HG03432 (cell line): ENCODE measurements at regions not wholly inside any gene's neighbourhood (a gene's known extent, or its start where the extent isn't known, plus 50 kb on each side); places are given as distances from the start of the nearest gene placed in this dataset.
A peak's percentile ranks its signal among the peaks of the same experiment; 100 is the strongest.
"Not testable (repeated sequence)": the region's sequence is repeated elsewhere in the genome, so short reads cannot be mapped to it uniquely, and the experiment has no call there.

Experiments
- ATAC-seq: cut with Tn5 transposase; IDR thresholded peaks from one replicate; pipeline ENCODE4 v1.9.1; 2021; ENCODE audit warnings: mild to moderate bottlenecking, moderate library complexity; ENCODE audit not compliant: unreplicated experiment

DNA sequence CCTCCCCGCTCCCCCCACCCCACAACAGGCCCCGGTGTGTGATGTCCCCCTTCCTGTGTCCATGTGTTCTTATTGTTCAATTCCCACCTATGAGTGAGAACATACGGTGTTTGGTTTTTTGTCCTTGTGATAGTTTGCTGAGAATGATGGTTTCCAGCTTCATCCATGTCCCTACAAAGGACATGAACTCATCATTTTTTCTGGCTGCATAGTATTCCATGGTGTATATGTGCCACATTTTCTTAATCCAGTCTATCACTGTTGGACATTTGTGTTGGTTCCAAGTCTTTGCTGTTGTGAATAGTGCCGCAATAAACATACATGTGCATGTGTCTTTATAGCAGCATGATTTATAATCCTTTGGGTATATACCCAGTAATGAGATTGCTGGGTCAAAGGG lies 104.3 kb downstream of the MTPN start:
- ATAC-seq = not testable (repeated sequence)

DNA sequence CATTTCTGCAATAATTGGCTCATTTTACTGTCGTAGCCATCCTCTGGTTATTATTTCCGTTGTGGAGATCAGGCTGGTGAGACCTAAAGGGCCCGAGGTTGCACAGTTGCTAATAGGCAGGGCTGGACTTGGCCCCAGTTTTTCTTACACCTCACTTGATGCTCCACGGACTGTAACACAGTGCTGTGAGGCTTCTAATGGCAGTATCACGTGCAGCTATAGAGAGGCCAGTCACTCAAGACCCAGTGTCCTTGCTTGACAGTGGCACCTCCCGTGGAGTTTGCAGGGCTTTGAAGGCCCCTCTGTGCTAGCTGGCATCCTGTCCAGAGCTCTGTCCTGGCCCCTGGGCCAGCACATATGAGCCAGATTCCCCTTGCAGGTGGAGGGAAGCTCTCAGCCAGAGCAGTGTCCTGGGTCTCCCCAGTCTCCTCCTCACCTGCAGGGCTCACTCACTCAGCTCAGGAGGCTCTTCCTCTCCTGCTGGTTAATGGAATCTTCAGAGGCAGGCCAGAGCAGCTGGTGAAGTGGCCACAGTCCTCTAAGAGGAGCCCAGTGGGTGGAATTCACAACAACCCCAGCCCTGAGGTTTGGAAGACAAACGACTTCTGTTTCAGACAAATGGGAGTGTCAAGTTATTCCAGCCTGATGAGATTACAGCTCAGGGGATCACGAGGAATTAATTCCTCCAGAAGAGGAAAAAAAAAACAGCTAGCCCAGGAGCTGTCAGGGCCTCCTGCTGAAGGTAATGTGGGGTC lies 114.2 kb upstream of the FAM180A start:
- ATAC-seq = no peak

DNA sequence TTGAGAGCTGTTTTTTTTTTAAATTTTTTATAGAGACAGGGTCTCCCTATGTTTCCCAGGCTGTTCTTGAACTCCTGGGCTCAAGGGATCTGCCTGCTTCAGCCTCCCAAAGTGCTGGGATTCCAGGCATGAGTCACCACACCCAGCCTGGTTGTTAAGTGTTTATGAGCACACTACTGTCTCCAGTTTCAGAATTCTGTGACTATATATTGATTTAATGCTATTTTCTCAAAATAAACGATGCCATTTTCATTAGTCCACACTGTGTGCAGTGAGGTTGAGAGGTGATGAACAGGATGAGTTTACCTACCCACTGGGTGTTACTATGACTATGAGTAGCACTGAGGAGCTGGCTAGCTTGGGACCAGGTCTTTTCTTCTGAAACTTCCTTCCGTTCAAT lies 110.9 kb upstream of the FAM180A start:
- no peak for ATAC-seq

DNA sequence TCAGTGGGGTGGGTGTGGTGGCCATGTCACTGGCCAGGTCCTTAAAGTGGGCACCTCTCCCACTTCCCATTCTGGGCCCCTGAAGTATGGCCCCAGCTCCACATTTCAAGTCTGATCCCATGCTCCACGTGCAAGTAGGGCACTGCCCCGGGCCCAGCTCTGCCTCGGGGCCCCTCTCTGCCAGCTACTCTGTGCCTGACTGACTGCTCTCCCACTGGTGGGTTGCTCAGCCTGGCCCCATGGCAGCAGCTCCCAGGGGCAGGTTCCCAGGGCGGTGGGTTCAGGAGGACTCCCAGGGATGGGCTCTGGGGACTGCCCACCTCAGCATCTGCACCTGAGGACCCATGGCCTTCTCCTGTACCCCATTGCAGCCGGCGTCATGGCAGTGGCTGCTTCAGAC lies 110.2 kb upstream of the FAM180A start:
- no peak for ATAC-seq

DNA sequence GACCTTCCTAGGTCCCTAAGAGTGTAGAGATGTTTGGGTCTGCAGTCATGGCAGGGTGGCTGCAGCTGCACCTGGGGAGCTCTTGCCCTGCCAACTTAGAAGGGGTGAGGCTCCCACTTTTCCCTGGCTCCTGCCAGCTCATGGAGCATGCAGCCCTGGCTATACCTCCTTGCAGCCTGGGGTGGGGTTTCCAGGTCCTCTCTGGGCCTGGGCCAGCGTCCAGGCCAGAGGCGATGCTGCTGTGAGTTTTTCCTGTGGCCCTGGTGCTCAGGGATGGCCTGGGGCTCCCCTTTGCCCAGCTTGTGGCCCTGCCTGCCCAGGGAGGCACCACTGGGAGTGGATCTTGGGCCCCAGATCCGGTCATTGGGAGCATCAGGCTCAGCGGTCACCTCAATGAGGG lies 109.8 kb upstream of the FAM180A start:
- ATAC-seq = no peak

DNA sequence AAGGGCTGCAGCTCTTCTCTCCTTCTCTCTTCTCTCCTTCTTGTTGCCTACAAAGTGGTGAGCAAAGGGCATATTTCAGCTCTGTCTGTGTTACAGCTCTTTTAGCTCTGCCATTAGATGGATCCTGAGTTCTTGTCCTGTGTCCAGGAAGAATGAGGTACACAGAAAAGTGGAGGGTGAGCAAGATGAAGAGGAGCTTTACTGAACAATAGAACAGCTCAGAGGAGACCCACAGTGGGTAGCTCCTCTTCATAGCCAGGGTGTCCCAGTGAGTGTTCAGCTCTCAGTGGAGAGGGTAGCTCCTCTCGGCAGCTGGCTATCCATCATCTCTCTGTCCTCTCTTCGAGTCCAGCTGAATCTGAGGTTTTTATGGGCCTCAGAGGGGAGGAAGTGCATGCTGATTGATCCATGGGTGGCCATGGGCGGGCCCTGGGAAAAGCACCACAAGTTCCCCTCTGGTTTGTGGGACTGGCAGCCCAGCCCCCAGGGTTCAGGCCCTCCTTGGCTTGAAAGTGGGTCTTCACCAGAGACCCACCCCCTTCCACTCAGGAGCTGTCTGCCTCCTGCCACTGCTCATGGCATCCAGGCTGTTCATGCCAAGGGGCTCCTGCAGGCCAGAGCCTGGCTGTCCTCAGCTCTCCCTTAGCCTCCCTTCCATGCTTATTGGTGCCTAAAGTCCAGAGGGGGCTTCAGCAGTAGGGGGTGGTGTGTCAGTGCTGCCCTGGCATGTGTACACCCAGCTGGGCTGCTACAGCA lies 109.1 kb upstream of the FAM180A start:
- no peak for ATAC-seq

DNA sequence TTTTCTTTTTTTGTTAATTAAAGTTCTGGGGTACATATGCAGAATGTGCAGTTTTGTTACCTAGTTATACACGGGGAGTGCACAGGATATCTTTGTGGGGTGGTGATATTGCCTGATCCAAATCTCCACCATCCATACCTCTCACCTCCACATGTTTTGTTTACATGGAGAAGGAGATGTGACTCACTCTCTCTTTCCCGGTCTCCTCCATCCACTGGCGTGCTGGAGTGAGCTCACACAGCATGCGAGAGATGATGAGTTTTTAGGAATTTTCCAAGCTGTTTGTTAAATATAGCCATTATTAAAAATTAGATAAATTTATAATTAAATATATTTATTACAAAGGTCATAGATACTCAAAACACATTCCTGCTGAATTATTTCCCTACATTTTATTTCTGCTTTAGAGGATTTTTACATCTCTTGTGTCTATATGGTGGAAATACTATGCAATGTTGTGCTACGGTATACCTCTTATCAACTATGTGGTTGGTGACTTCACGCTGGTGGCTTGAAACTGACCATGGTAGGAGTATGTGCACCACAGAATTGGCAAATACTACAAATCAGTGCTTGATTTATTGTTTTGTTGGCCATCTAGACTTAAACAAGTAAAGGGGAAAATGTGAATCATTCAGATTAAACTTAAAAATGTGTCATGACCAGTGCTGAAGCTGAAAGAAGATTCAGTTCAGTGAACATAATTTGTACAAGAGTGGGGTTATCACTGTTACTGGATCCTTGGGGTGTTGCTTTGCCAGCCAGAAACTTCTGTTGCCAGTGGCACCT lies 107.9 kb upstream of the FAM180A start:
- no peak for ATAC-seq

DNA sequence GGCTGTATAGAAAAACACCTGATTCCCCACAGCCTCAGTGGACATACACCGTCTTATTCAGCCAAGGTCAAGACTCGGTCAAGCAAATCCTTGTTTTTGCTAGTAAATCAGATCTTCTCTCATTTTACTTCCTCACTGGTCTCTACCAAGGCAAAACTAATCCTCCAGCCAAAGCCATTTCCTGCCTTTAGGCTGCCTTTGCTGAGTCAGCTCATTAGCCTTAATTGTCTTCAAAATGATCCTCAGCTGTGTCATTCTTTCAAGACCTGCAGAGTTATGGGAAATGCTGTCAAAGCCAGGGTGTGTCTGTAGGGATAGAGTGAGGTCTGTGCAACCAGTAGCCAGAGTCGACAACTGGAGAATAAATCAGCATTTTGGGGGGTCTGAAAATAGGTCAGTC lies 107.2 kb upstream of the FAM180A start:
- no peak for ATAC-seq

DNA sequence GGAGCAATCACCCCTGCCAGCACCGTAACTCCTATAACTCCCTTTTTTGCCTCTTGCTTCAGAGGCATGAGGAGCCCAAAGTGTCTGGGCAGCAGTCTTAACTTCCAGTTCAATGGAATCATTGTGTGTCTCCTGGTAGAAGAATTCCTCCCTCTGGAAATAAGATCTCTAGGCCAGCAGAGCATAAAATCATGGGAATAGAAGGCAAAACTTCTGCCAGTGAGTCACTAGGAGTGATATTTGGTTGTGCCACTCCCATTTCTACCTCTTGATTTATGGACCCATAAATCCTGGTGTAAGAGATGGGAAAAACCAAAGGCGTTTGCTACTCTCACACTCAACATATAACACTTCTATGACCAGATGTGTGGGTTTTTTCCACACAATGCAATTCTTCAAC lies 104.9 kb upstream of the FAM180A start:
- no peak for ATAC-seq

DNA sequence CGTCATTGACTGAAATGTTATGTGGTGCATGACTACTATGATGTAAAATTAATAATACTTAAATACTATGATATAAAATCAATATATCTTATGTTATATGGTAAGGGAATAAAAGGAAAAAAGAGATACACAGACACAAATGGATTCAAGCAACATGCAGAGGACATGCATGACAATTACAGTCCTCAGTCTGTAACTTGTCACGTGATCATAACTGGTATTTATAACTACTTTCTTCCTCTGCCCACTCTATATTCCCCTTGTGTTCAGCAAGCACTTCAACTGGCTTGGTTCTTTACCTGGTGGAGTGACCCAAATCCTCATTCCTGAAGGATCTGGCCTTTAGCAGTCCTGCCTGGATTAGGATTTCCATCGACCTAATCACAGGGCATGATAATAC lies 104.4 kb upstream of the FAM180A start:
- ATAC-seq = no peak

DNA sequence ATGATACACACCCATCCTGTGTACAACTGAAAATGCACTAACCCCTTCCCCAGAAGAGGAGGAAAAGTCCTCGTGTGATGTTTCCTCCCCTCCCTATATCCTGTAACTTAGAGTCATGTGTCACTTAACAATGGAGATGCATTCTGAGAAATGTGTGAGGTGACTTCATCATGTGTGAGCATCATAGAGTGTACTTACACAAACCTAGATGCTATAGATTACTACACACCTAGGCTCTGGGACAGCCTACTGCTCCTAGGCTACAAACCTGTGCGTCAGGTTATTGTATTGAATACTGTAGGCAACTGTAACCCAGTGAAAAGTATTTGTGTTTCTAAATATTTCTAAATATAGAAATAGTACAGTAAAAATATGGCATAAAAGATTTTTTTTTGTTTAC lies 98.6 kb upstream of the FAM180A start:
- ATAC-seq = no peak

DNA sequence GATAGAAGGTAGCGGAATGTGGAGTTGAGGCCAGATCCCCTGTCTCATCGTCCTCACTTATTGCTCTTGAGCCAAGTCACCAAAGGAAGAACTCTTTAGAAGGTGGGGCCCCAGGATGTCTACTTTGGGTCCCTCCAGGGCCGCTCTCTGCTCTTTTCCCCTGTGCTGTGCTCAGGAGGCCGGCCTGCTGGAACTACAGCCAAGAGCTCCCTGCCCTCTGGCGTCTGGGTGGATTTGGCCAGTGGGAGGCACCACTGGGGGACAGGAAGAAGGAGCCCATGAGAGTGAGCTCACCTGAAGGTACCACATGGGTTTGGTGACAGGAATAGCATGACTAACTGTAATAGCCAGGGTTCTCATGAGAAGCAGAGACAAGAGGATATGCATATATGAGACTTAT lies 97.7 kb upstream of the FAM180A start:
- ATAC-seq = no peak

DNA sequence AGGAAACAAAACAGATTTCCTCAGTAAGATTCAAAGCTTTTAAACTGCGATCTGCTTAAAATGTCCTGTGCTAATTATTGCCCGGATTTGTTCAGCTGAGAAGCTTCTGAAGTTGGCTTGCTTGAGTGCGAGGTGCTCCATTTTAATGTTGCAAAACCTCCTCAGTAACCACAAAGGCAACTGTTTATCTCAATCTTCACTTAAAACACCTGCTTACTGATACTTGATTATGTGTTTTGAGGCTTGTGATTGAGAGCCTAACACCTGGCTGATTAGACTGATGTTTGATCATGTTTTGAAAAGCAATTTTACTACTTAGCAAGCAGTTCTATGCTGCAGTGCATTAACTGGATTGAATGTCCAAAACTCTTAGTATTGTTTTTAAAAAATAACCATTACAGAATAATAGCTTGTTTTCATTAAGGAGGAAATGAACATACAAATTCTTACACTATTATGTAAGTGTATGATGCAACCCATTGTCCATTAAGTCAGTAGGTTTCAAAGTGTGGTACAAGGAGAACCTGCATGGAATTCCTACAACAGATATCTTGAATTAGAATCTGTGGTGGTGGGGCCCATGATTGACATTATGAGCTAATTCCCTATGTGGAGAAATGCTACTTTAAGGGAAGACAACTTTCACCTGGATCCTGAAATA lies 96.9 kb upstream of the FAM180A start:
- no peak for ATAC-seq

DNA sequence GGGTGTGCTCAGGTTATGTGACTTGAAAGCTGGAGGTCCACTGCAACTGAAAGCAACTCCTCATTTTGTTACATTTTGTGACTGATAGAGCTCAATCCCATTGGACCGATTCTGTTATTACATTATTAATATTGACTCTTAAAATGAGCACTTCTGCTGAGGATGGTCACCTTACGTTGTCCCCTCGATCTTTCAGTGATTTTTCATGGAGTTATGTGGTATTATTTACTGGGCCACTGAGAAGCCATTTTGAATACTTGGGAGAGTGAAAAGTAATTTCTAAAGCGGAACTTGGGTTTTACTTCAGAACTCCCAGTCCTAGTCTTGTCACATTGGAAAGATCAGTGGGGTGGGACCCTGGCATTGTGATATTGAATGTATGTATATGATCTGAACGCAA lies 96.3 kb upstream of the FAM180A start:
- ATAC-seq = no peak

DNA sequence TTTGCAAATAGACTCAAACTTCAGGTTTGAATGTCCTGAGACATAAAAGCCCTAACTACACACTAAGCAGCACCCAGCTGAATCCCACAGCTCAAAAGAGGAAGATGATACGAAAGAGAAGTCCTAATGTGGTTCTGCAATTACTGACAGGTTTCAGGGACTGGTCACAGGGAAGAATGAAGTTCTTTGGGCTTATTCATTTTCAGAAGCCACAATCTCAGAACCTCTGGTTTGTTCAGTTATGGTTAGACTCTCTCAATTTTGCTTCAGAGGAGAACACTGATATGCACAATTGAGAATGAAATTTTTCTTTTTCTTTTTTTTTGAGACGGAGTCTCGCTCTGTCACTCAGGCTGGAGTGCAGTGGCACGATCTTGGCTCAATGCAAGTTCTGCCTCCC lies 94.6 kb upstream of the FAM180A start:
- ATAC-seq = peak; percentile 91

DNA sequence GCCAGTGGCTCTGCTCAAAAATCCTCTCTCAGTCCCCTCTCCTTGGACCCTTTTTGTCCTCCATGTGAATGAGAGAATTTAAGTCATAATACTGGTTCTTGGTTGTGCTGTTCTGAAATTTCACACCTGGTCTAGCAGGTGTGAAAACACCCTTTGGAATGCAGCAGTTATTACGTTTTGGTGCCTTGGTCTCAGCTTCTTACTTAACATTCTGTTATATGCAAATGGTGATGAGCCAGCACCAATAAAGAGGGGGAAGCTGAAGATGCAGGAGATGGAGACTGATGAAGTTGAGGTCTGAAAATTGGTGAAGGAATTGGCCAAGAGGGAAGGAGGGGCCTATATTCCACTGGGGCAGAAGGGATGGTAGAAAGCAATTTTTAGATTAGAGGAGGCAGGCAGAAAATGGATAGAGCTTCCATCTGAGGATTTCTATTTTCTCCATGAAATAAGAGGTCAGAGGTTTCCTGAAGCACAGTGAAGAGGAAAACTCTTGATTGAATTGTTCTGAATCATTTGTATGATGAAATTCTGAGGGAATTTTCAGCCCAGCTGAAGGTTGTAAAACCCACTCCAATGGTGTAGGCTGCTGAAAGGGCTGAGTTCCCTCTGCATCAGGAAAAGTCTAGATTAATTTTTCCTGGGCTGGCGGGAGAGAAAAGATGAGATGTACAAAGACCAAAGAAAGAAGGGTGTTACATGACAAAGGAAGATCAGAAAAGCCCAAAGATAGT lies 94.0 kb upstream of the FAM180A start:
- ATAC-seq = no peak

DNA sequence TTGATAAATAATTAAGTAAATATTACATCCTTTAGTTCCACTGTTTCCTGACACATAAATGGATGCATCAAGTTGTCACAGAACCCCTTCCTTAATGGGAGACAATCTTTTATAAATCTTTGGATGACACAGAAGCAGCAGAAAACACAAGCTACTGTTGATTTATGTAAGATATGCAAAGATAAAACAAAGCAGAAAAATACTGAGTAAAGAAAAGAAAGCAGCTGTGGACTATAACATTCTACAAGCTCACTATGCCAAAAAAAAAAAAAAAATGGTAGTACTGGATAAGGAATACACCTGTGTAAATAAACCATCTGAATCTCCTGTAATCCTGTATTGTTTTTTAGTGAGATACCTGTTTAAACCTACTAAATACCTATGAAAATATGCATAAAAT lies 92.0 kb upstream of the FAM180A start:
- no peak for ATAC-seq

DNA sequence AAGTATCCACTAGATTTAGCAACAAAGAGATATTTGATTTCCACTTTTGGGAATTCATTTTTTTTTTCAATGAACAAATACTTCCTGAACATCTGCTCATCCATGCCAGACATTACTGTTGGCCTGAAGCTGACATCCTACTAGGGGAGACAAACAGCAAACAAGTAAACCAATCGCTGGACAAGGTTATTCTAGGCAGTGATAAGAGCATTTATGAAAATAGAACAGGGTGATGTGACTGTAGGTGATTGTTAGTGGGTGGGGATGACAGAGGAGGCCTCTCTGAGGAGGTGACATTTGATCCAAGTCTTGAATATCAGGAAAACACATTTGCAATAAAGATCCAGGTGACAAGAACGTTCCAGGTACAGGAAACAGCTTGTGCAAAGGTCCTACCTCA lies 89.1 kb upstream of the FAM180A start:
- ATAC-seq = no peak

DNA sequence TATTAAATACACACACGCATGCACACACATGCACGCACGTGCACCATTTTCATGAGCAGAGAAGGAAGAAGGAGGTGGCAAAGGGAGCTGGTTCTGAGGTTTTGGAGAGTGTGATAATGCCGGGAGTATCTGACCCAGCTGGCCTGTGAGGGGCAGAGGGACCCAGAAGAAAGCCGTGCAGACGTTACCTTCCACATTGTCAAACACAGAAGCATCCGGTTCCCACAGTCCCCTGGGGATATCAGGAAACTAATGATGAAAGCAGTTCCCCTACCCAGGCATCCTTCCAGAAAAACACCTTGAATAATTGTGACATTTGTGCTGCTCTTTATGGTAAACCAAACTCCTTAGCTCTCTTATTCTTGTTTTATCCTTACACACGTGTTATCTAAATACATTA lies 85.7 kb upstream of the FAM180A start:
- ATAC-seq = no peak

DNA sequence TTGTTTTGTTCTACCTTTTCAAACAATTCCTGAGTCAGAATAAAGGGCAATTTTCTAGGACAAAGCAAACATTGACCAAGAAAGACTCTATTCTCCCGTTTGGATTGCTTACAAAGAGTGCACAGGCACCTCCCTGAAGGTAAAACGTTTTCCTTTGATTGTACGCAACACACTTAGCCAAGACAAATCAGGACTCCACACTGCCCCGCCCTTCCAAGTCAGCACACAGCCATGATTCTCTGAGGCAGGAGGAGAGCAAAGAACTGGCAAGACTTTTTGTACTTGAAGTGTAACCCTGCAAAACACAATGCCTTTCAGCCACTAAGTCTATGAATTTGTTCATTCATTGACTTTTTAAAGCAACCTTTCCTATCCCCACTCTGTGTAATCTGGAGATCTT lies 85.0 kb upstream of the FAM180A start:
- ATAC-seq = no peak
